ENCODE measurements at regions not wholly inside any gene's neighbourhood (a gene's known extent, or its start where the extent isn't known, plus 50 kb on each side); places are given as distances from the start of the nearest gene placed in this dataset.
"Not testable (repeated sequence)": the region's sequence is repeated elsewhere in the genome, so short reads cannot be mapped to it uniquely, and the experiment has no call there.

DNA sequence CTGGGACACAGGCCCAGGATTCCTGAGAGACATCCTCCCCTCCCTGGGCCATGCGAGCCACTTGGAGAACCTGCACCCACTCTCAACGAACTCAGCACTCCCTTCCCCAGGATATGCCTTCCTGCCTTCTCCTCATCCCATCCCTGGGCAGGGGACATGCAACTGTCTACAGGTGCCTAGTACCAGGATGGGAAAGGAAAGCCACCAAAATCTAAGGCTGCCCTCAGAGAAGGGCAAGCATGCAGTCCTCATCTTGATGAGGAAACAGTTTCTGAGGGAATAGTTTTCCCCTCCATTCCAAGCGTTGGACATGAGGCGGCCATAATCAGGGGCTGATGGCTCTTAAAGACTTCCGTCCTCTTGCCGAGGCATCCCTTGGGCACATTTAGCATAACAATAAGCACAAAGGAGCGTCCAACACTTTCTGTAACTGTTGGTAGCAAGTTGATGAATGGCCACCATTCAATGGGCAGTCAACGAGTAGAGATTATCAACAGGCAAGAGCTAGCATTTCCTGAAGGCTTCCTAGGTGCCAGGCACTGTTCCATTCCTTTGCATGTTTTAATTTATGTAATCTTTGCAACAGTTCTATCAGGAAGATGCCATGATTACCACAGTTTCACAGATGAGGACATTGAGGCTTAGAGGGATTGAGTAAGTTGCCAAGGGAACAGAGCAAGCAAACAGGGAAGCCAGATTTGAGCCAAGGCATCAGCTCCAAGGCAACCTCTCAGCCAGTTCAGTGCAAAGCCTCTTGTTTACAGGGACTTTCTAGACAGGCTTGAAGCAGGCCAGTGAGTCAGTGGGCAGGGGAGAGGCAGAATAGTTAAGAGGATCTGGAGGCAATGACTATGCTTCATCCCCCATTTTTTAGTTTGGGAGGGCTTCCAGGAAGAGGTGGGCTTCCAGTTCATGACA lies 105.1 kb downstream of the SINHCAF start:
- FAIRE-seq (no peak), DNase-seq (ENCODE audit: insufficient read length, low spot score) (no peak)

GRCh38 chr12:31221551-31221945 lies 104.4 kb downstream of the SINHCAF start:
- FAIRE-seq (no peak), DNase-seq (ENCODE audit: insufficient read length, low spot score) (no peak)
- TF ChIP-seq, protein P1, sequence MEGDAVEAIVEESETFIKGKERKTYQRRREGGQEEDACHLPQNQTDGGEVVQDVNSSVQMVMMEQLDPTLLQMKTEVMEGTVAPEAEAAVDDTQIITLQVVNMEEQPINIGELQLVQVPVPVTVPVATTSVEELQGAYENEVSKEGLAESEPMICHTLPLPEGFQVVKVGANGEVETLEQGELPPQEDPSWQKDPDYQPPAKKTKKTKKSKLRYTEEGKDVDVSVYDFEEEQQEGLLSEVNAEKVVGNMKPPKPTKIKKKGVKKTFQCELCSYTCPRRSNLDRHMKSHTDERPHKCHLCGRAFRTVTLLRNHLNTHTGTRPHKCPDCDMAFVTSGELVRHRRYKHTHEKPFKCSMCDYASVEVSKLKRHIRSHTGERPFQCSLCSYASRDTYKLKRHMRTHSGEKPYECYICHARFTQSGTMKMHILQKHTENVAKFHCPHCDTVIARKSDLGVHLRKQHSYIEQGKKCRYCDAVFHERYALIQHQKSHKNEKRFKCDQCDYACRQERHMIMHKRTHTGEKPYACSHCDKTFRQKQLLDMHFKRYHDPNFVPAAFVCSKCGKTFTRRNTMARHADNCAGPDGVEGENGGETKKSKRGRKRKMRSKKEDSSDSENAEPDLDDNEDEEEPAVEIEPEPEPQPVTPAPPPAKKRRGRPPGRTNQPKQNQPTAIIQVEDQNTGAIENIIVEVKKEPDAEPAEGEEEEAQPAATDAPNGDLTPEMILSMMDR (IDR thresholded peaks at IDR 0.05; ENCODE audit: insufficient read depth, missing control alignments): no peak

More for the DNA sequence above, 105.1 kb downstream of the SINHCAF start:
- TF ChIP-seq, protein P1 (IDR thresholded peaks at IDR 0.05; ENCODE audit: insufficient read depth, missing control alignments): no peak

- TF ChIP-seq, protein P1 (IDR thresholded peaks at IDR 0.05; ENCODE audit: insufficient read depth, missing control alignments): no peak
- DNase-seq (ENCODE audit: insufficient read length, low spot score) (no peak), FAIRE-seq (no peak)
Measured at GRCh38 chr12:31222620-31223222, 103.2 kb downstream of the SINHCAF start.

DNA sequence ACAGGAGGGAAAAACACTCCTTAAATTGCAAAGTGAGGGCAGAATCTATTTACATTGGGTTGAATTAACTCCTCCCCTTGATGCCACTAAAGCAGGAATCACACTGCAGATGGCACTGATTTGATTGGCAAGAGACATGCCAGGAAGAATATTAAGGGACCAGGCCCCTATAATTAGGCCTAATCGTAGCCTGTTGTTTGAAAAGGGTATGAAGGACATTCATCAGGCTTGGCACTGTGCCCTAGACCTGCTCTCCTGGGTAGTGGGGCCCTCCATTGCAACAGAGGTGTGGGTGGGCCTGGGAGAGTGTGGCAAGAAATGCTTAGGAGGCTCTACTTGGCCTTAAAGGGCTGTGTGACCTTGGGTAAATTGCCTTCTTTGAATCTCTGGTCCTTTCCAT lies 102.3 kb downstream of the SINHCAF start:
- FAIRE-seq; DNase-seq (ENCODE audit: insufficient read length, low spot score): not testable (repeated sequence)

DNA sequence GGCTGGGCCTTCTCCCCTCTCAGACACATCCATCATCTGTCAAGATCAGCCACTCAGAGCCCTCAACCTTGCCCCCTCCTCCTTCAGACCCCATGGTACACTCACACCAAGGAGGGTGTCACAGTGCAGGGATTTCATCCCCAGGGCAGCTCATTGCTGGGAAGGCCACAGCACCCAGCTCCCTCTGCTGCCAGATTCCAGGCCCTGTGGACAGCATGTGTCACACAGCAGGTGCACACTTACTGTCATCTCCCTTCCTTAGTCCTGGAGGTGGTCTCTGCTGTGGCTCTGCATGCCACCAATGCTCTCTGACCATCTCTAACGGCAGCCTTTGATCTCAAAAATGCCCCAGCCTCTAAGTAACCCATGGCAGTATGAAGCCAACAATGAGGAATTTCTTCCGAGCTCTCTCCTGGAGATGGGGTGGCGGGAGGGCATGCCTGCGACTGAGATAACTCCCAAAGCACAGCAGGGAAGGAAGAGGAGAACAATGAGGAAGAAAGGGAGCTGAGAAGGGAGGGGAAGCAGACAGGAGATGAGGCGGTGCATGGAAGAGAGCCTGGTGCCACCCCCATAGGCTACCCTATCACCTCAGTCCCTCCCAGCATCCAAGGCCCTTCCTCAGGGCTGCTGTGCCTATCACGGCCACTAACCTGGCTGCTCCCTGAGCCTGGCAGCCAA lies 101.0 kb downstream of the SINHCAF start:
- TF ChIP-seq, protein P1 (IDR thresholded peaks at IDR 0.05; ENCODE audit: insufficient read depth, missing control alignments): no peak
- FAIRE-seq (no peak), DNase-seq (ENCODE audit: insufficient read length, low spot score) (no peak)

GRCh38 chr12:31225656-31226535 lies 100.1 kb downstream of the SINHCAF start:
- TF ChIP-seq, protein P1 (IDR thresholded peaks at IDR 0.05; ENCODE audit: insufficient read depth, missing control alignments): no peak
- FAIRE-seq: no peak
- DNase-seq (ENCODE audit: insufficient read length, low spot score): no peak

DNA sequence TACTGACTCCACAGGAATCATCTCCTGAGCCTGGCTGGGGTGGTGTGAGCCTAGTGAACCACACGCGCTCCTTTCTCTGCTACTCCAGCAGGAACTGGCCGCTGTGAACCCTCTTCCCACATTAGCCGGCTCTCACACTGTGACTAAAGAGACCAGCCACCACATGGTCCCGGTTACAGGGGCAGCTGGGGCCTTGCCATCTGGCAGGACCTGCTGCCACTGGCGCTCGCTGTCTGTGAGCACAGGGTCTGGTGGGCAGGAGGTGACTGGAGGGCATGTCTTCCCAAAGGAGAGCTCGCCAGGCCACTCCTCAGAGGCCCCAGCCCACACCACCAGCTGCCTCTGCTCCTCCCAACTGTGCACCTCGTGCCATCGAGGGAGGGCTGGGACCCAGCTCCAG lies 99.3 kb downstream of the SINHCAF start:
- DNase-seq (ENCODE audit: insufficient read length, low spot score) (no peak), FAIRE-seq (no peak)
- TF ChIP-seq, protein P1 (IDR thresholded peaks at IDR 0.05; ENCODE audit: insufficient read depth, missing control alignments): no peak

Data from D721Med (cell line).